H9 (cell line): ENCODE measurements at regions not wholly inside any gene's neighbourhood (a gene's known extent, or its start where the extent isn't known, plus 50 kb on each side); places are given as distances from the start of the nearest gene placed in this dataset.

Source experiments
- DNase-seq: peaks from one replicate; pipeline ENCODE4 v3.0.0-alpha.2; 2017
- H2AFZ ChIP-seq: one replicate; pipeline ENCODE4 v1.6.1; 2013; ENCODE audit warnings: mild to moderate bottlenecking, low read length, control low read depth, moderate library complexity
- H2AK5ac ChIP-seq: 2 replicates; pipeline ENCODE4 v1.6.1; 2013; ENCODE audit warnings: low read length, control low read depth, mixed read lengths; ENCODE audit not compliant: insufficient read length
- H2BK120ac ChIP-seq: one replicate; pipeline ENCODE4 v1.6.1; 2013; ENCODE audit warnings: low read depth, mild to moderate bottlenecking, low read length, control low read depth, inconsistent platforms; ENCODE audit not compliant: poor library complexity, severe bottlenecking
- H2BK12ac ChIP-seq: 2 replicates; pipeline ENCODE4 v1.6.1; 2013; ENCODE audit warnings: low read length, control low read depth, mixed read lengths, low read depth; ENCODE audit not compliant: insufficient read length
- H2BK15ac ChIP-seq: 2 replicates; pipeline ENCODE4 v1.6.1; 2013; ENCODE audit warnings: low read depth, low read length, control low read depth
- H2BK20ac ChIP-seq: one replicate; pipeline ENCODE4 v1.6.1; 2013; ENCODE audit warnings: low read depth, mild to moderate bottlenecking, low read length, control low read depth, inconsistent platforms; ENCODE audit not compliant: poor library complexity, severe bottlenecking
- H2BK5ac ChIP-seq: 2 replicates; pipeline ENCODE4 v1.6.1; 2013; ENCODE audit warnings: low read length, control low read depth, mixed read lengths; ENCODE audit not compliant: insufficient read length
- H3K14ac ChIP-seq: 2 replicates; pipeline ENCODE4 v1.6.1; 2013; ENCODE audit warnings: low read length, control low read depth; ENCODE audit not compliant: insufficient read depth
- H3K18ac ChIP-seq: 2 replicates; pipeline ENCODE4 v1.6.1; 2013; ENCODE audit warnings: low read depth, mild to moderate bottlenecking, mixed read lengths, low read length, control low read depth; ENCODE audit not compliant: insufficient read length
- H3K23ac ChIP-seq: 2 replicates; pipeline ENCODE4 v1.6.1; 2013; ENCODE audit warnings: low read length, control low read depth, mixed read lengths, low read depth; ENCODE audit not compliant: insufficient read length
- H3K23me2 ChIP-seq: 2 replicates; pipeline ENCODE4 v1.6.1; 2013; ENCODE audit warnings: low read depth, mild to moderate bottlenecking, mixed read lengths, low read length, control low read depth; ENCODE audit not compliant: insufficient read length, poor library complexity, severe bottlenecking
- H3K27ac ChIP-seq: 2 replicates; pipeline ENCODE4 v1.5.1; 2013; ENCODE audit warnings: low read length, control low read depth, mixed read lengths, low read depth; ENCODE audit not compliant: insufficient read length
- H3K27me3 ChIP-seq: 2 replicates; pipeline ENCODE4 v1.6.1; 2013; ENCODE audit warnings: low read length, control low read depth, inconsistent platforms; ENCODE audit not compliant: insufficient read depth
- H3K4ac ChIP-seq: 2 replicates; pipeline ENCODE4 v1.6.1; 2013; ENCODE audit warnings: low read depth, mild to moderate bottlenecking, control low read depth, inconsistent platforms, low read length, moderate library complexity
- H3K4me1 ChIP-seq: 2 replicates; pipeline ENCODE4 v1.6.1; 2013; ENCODE audit warnings: low read length, control low read depth, inconsistent platforms; ENCODE audit not compliant: insufficient read depth
- H3K4me2 ChIP-seq: 2 replicates; pipeline ENCODE4 v1.6.1; 2013; ENCODE audit warnings: low read length, control low read depth, mixed read lengths; ENCODE audit not compliant: insufficient read length, insufficient read depth
- H3K56ac ChIP-seq: 2 replicates; pipeline ENCODE4 v1.6.1; 2013; ENCODE audit warnings: low read depth, mild to moderate bottlenecking, mixed read lengths, low read length, control low read depth; ENCODE audit not compliant: insufficient read length
- H3K79me1 ChIP-seq: 2 replicates; pipeline ENCODE4 v1.6.1; 2013; ENCODE audit warnings: low read depth, mild to moderate bottlenecking, moderate library complexity, low read length, control low read depth, inconsistent platforms; ENCODE audit not compliant: insufficient read depth, poor library complexity, severe bottlenecking
- H3K79me2 ChIP-seq: 2 replicates; pipeline ENCODE4 v1.6.1; 2013; ENCODE audit warnings: low read length, control low read depth, inconsistent platforms; ENCODE audit not compliant: insufficient read depth
- H3K9ac ChIP-seq: 2 replicates; pipeline ENCODE4 v1.6.1; 2013; ENCODE audit warnings: low read length, control low read depth, mixed read lengths; ENCODE audit not compliant: insufficient read length; ENCODE audit errors: extremely low read depth
- H3K9me3 ChIP-seq: one replicate; pipeline ENCODE4 v1.6.1; 2013; ENCODE audit warnings: low read depth, low read length, inconsistent platforms; ENCODE audit not compliant: control insufficient read depth
- H3T11ph ChIP-seq: one replicate; pipeline ENCODE4 v1.6.1; 2013; ENCODE audit warnings: mild to moderate bottlenecking, low read length, control low read depth, inconsistent platforms
- H4K20me1 ChIP-seq: one replicate; pipeline ENCODE4 v1.6.1; 2013; ENCODE audit not compliant: control insufficient read depth, insufficient read length, insufficient read depth
- H4K5ac ChIP-seq: 2 replicates; pipeline ENCODE4 v1.6.1; 2013; ENCODE audit warnings: low read depth, mild to moderate bottlenecking, mixed read lengths, low read length, control low read depth; ENCODE audit not compliant: insufficient read length
- H4K8ac ChIP-seq: replicated peaks from 2 replicates; pipeline ENCODE4 v1.6.1; 2013; ENCODE audit warnings: low read length, control low read depth, mixed read lengths, low read depth; ENCODE audit not compliant: insufficient read length
- H4K91ac ChIP-seq: 2 replicates; pipeline ENCODE4 v1.6.1; 2013; ENCODE audit warnings: low read depth, mild to moderate bottlenecking, moderate library complexity, mixed read lengths, low read length, control low read depth; ENCODE audit not compliant: insufficient read length
- H3K27ac Mint-ChIP-seq, 3 experiments: 2 replicates in 2 of 3; 3 replicates in 1 of 3; pipeline ENCODE4 v1.8.0; 2020 to 2021; ENCODE audit warnings: mixed read lengths in 3 of 3, mild to moderate bottlenecking in 1 of 3, moderate library complexity in 1 of 3
- H3K27me3 Mint-ChIP-seq: 2 replicates; pipeline ENCODE4 v1.8.0; 2021; ENCODE audit warnings: low read depth, mild to moderate bottlenecking, moderate library complexity, mixed read lengths
- H3K36me3 Mint-ChIP-seq, 3 experiments: 2 replicates in 2 of 3; 3 replicates in 1 of 3; pipeline ENCODE4 v1.8.0; 2020 to 2021; ENCODE audit warnings: low read depth in 3 of 3, mixed read lengths in 3 of 3; ENCODE audit not compliant: insufficient read depth in 1 of 3
- H3K4me1 Mint-ChIP-seq, 2 experiments: 2 replicates each; pipeline ENCODE4 v1.8.0; 2020; ENCODE audit warnings: mixed read lengths in 2 of 2
- H3K4me3 Mint-ChIP-seq, 2 experiments: 2 replicates in 1 of 2; 3 replicates in 1 of 2; pipeline ENCODE4 v1.8.0; 2020 to 2021; ENCODE audit warnings: mild to moderate bottlenecking in 2 of 2, mixed read lengths in 2 of 2, moderate library complexity in 1 of 2
- H3K9me3 Mint-ChIP-seq, 2 experiments: 2 replicates in 1 of 2; 3 replicates in 1 of 2; pipeline ENCODE4 v1.8.0; 2020; ENCODE audit warnings: mild to moderate bottlenecking in 2 of 2, mixed read lengths in 2 of 2, moderate library complexity in 1 of 2
- CTCF ChIP-seq: fragments of 200-600 bp; sonication (generic); conservative IDR thresholded peaks from 3 replicates; pipeline ENCODE4 v1.8.0; 2021; ENCODE audit warnings: antibody characterized with exemption, mild to moderate bottlenecking
- WGBS: extraction: QIAGEN DNeasy Blood & Tissue Kit; methylation state at CpG from one replicate; pipeline ENCODE4 v1.1.7; 2013; ENCODE audit warnings: missing lambda C conversion rate, low lambda C conversion rate, mixed read lengths; ENCODE audit not compliant: insufficient read length; ENCODE audit errors: extremely low coverage; 5-methylcytosine and 5-hydroxymethylcytosine counted together

- no peak overlapping the region for H2BK5ac ChIP-seq
- no peak overlapping the region for H4K91ac ChIP-seq
- no peak overlapping the region for H4K8ac ChIP-seq
- no peak overlapping the region for H3K4me2 ChIP-seq
- WGBS: no CpG with 5 or more reads among the region's 4 CpGs
- H3K4me1 ChIP-seq: no peaks in the 10 kb centered on the region
- H3K56ac ChIP-seq: no peak overlapping the region
- DNase-seq: no peak
- H3K9me3 ChIP-seq: no peaks in the 10 kb centered on the region
- H3K79me1 ChIP-seq: no peaks in the 10 kb centered on the region
- Mint-ChIP-seq H3K4me1 (no peaks in the 10 kb centered on the region), H3K27me3 (peaks cover 2% of the 10 kb centered on the region; the same call in 1 of the 2 replicates), H3K4me3 (no peak overlapping the region), H3K9me3 (peaks cover 4 to 6% of the 10 kb centered on the region in 2 experiments; a peak in 4 of 5 replicates), H3K27ac (no peak overlapping the region), H3K36me3 (peaks cover 6 to 8% (median 7%) of the 10 kb centered on the region in 3 experiments; a peak in 5 of 7 replicates)
- no peak overlapping the region for H3K9ac ChIP-seq
- no peak overlapping the region for H2BK12ac ChIP-seq
- TF ChIP-seq CTCF: no peak
- H3K14ac ChIP-seq: no peak overlapping the region
- H3K27me3 ChIP-seq: no peaks in the 10 kb centered on the region
- no peak overlapping the region for H2AFZ ChIP-seq
- H2BK15ac ChIP-seq: no peak overlapping the region
- H4K5ac ChIP-seq: no peak overlapping the region
- H3T11ph ChIP-seq: no peak overlapping the region
- H3K18ac ChIP-seq: no peak overlapping the region
- H3K23me2 ChIP-seq: no peaks in the 10 kb centered on the region
- H3K4ac ChIP-seq: no peak overlapping the region
- H2BK20ac ChIP-seq: no peak overlapping the region
- H3K79me2 ChIP-seq: no peaks in the 10 kb centered on the region
- no peaks in the 10 kb centered on the region for H4K20me1 ChIP-seq
- H2AK5ac ChIP-seq: no peak overlapping the region
- H3K27ac ChIP-seq: no peak overlapping the region
- H3K23ac ChIP-seq: no peak overlapping the region
- no peak overlapping the region for H2BK120ac ChIP-seq
Observed at GRCh38 chr18:71027531-71027930, 738.7 kb downstream of the SOCS6 start.
